HG03159 (cell line): ENCODE measurements at regions not wholly inside any gene's neighbourhood (a gene's known extent, or its start where the extent isn't known, plus 50 kb on each side); places are given as distances from the start of the nearest gene placed in this dataset.
"Not testable (repeated sequence)": the region's sequence is repeated elsewhere in the genome, so short reads cannot be mapped to it uniquely, and the experiment has no call there.

Source experiments
- ATAC-seq: cut with Tn5 transposase; IDR thresholded peaks from one replicate; pipeline ENCODE4 v1.9.1; 2021; ENCODE audit warnings: mild to moderate bottlenecking, moderate library complexity; ENCODE audit not compliant: unreplicated experiment

GRCh38 chr4:181757910-181758660 is 485.1 kb upstream of the TENM3 start:
- ATAC-seq: no peak

GRCh38 chr4:181760560-181760959 is 482.6 kb upstream of the TENM3 start:
- no peak for ATAC-seq

GRCh38 chr4:181761156-181761555 is 482.0 kb upstream of the TENM3 start:
- ATAC-seq: no peak

GRCh38 chr4:181766061-181766548 is 477.1 kb upstream of the TENM3 start:
- ATAC-seq: no peak

- no peak for ATAC-seq
These were observed 472.2 kb upstream of the TENM3 start for GRCh38 chr4:181770971-181771370.

- ATAC-seq: no peak
These were observed 467.9 kb upstream of the TENM3 start for GRCh38 chr4:181775298-181775697.

- ATAC-seq: no peak
These were observed 466.7 kb upstream of the TENM3 start for GRCh38 chr4:181776264-181777054.

- no peak for ATAC-seq
These were observed 465.7 kb upstream of the TENM3 start for GRCh38 chr4:181777518-181777917.

- no peak for ATAC-seq
These were observed 458.3 kb upstream of the TENM3 start for GRCh38 chr4:181784881-181785280.

GRCh38 chr4:181792641-181793040 is 450.6 kb upstream of the TENM3 start:
- ATAC-seq: no peak

- no peak for ATAC-seq
These were observed 450.1 kb upstream of the TENM3 start for GRCh38 chr4:181793096-181793495.

GRCh38 chr4:181796502-181796901 is 446.7 kb upstream of the TENM3 start:
- ATAC-seq: no peak

- ATAC-seq: no peak
These were observed 444.7 kb upstream of the TENM3 start for GRCh38 chr4:181798536-181798935.

GRCh38 chr4:181799561-181800069 is 443.6 kb upstream of the TENM3 start:
- no peak for ATAC-seq

- ATAC-seq: no peak
These were observed 441.0 kb upstream of the TENM3 start for GRCh38 chr4:181802207-181802606.

- ATAC-seq: no peak
These were observed 435.4 kb upstream of the TENM3 start for GRCh38 chr4:181807771-181808170.

GRCh38 chr4:181810711-181811110 is 432.5 kb upstream of the TENM3 start:
- ATAC-seq: no peak

- not testable (repeated sequence) for ATAC-seq
These were observed 431.7 kb upstream of the TENM3 start for GRCh38 chr4:181811550-181811949.

GRCh38 chr4:181819946-181820345 is 423.3 kb upstream of the TENM3 start:
- ATAC-seq: no peak

GRCh38 chr4:181820553-181820952 is 422.6 kb upstream of the TENM3 start:
- no peak for ATAC-seq

GRCh38 chr4:181821039-181822004 is 421.9 kb upstream of the TENM3 start:
- ATAC-seq: no peak
